Smooth muscle cell (in vitro differentiated cells): ENCODE measurements at regions not wholly inside any gene's neighbourhood (a gene's known extent, or its start where the extent isn't known, plus 50 kb on each side); places are given as distances from the start of the nearest gene placed in this dataset.
A peak's percentile ranks its signal among the peaks of the same experiment; 100 is the strongest.
"Not testable (repeated sequence)": the region's sequence is repeated elsewhere in the genome, so short reads cannot be mapped to it uniquely, and the experiment has no call there.

Source experiments
- DNase-seq: peaks from one replicate; lab custom pipeline; 2025; ENCODE audit not compliant: unreplicated experiment; lab: John Stamatoyannopoulos, UW
- H2AFZ ChIP-seq: fragments of 200-600 bp; sonication (generic); 2 replicates; pipeline ENCODE4 v1.6.0; 2016; ENCODE audit warnings: antibody characterized with exemption, low read depth, mild to moderate bottlenecking
- H3F3A ChIP-seq: fragments of 200-600 bp; sonication (generic); 2 replicates; pipeline ENCODE4 v1.6.0; 2017; ENCODE audit warnings: antibody characterized with exemption, low read depth
- H3K27ac ChIP-seq: fragments of 200-600 bp; sonication (generic); 2 replicates; pipeline ENCODE4 v1.5.1; 2016; ENCODE audit warnings: low read depth, mild to moderate bottlenecking
- H3K27me3 ChIP-seq: fragments of 200-600 bp; sonication (generic); 2 replicates; pipeline ENCODE4 v1.6.1; 2016; ENCODE audit warnings: low read depth, mild to moderate bottlenecking
- H3K36me3 ChIP-seq: fragments of 200-600 bp; sonication (generic); 2 replicates; pipeline ENCODE4 v1.5.1; 2016; ENCODE audit warnings: low read depth
- H3K4me1 ChIP-seq: fragments of 200-600 bp; sonication (generic); 2 replicates; pipeline ENCODE4 v1.5.1; 2016; ENCODE audit warnings: low read depth
- H3K4me2 ChIP-seq: fragments of 200-600 bp; sonication (generic); 2 replicates; pipeline ENCODE4 v1.6.0; 2016; ENCODE audit warnings: mild to moderate bottlenecking
- H3K4me3 ChIP-seq: fragments of 200-600 bp; sonication (generic); 2 replicates; pipeline ENCODE4 v1.5.1; 2016; ENCODE audit warnings: mild to moderate bottlenecking
- H3K79me2 ChIP-seq: fragments of 200-600 bp; sonication (generic); 2 replicates; pipeline ENCODE4 v1.6.0; 2016; ENCODE audit warnings: low read depth, mild to moderate bottlenecking
- H3K9ac ChIP-seq: fragments of 200-600 bp; sonication (generic); 2 replicates; pipeline ENCODE4 v1.6.0; 2016; ENCODE audit warnings: low read depth
- H3K9me3 ChIP-seq: fragments of 200-600 bp; sonication (generic); replicated peaks from 2 replicates; pipeline ENCODE4 v1.5.1; 2016; ENCODE audit warnings: low read depth
- H4K20me1 ChIP-seq: fragments of 200-600 bp; sonication (generic); 2 replicates; pipeline ENCODE4 v1.6.0; 2016; ENCODE audit warnings: low read depth
- CTCF ChIP-seq: fragments of 200-600 bp; sonication (generic); IDR thresholded peaks from 2 replicates; pipeline ENCODE4 v1.5.1; 2017; ENCODE audit warnings: borderline replicate concordance, mild to moderate bottlenecking, antibody characterized with exemption; ENCODE audit not compliant: insufficient read depth, poor library complexity, severe bottlenecking
- WGBS: methylation state at CpG from one replicate; pipeline ENCODE4 v1.1.7; 2016; ENCODE audit warnings: low lambda C conversion rate; 5-methylcytosine and 5-hydroxymethylcytosine counted together

- DNase-seq = no peak
- Histone ChIP-seq H4K20me1 (no peaks in the 10 kb centered on the region), H3K36me3 (no peaks in the 10 kb centered on the region), H3K4me1 (peaks cover 16% of the 10 kb centered on the region), H3K4me2 (no peak overlapping the region), H3K79me2 (no peaks in the 10 kb centered on the region), H3K9ac (no peak overlapping the region), H2AFZ (no peak overlapping the region), H3K9me3 (no peaks in the 10 kb centered on the region), H3F3A (no peaks in the 10 kb centered on the region), H3K27ac (no peak overlapping the region), H3K4me3 (no peak overlapping the region), H3K27me3 (no peaks in the 10 kb centered on the region)
- WGBS = 90% methylated on average over 5 of the region's 6 CpGs
- no peak for TF ChIP-seq CTCF
Observed at GRCh38 chrX:114015966-114016365, 567.9 kb upstream of the HTR2C start.

DNA sequence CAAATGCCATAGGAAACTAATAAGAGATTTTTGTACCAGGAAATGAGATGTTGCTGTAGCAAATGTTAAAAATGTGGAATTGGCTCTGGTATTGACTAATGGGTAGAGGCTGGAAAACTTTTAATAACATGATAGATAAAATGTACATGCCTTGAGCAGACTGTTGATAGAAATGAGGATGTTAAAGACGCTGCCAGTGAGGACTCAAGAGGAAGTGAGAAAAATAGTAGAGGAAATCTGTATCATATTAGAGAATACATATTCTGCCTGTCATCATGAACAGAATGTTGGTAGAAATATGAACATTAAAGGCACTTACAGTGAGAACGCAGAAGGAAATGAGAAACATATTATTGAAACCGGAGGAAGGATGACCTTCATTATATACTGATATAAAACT, 577.2 kb upstream of the HTR2C start:
- Histone ChIP-seq H3K9me3 (no peaks in the 10 kb centered on the region), H3K27me3 (no peaks in the 10 kb centered on the region), H3K79me2 (no peaks in the 10 kb centered on the region), H3K4me2 (no peak overlapping the region), H3K4me1 (no peaks in the 10 kb centered on the region), H3K27ac (no peak overlapping the region), H3K4me3 (no peak overlapping the region), H3K9ac (no peak overlapping the region), H3K36me3 (no peaks in the 10 kb centered on the region), H2AFZ (no peak overlapping the region), H4K20me1 (no peaks in the 10 kb centered on the region), H3F3A (no peaks in the 10 kb centered on the region)
- WGBS = 96% methylated on average over 3 of the region's 3 CpGs
- no peak for DNase-seq
- TF ChIP-seq CTCF = no peak

GRCh38 chrX:113996781-113997180, 587.1 kb upstream of the HTR2C start:
- no peaks in the 10 kb centered on the region for H3F3A ChIP-seq
- H3K27me3 ChIP-seq = no peaks in the 10 kb centered on the region
- no peaks in the 10 kb centered on the region for H4K20me1 ChIP-seq
- H3K4me1 ChIP-seq = no peaks in the 10 kb centered on the region
- no peaks in the 10 kb centered on the region for H3K9me3 ChIP-seq
- no peak overlapping the region for H3K4me3 ChIP-seq
- H2AFZ ChIP-seq = no peak overlapping the region
- H3K4me2 ChIP-seq = no peak overlapping the region
- no peak for TF ChIP-seq CTCF
- H3K9ac ChIP-seq = no peak overlapping the region
- no peaks in the 10 kb centered on the region for H3K79me2 ChIP-seq
- no peaks in the 10 kb centered on the region for H3K36me3 ChIP-seq
- no peak for DNase-seq
- WGBS = 93% methylated on average over 1 of the region's 1 CpG
- H3K27ac ChIP-seq = no peak overlapping the region

DNA sequence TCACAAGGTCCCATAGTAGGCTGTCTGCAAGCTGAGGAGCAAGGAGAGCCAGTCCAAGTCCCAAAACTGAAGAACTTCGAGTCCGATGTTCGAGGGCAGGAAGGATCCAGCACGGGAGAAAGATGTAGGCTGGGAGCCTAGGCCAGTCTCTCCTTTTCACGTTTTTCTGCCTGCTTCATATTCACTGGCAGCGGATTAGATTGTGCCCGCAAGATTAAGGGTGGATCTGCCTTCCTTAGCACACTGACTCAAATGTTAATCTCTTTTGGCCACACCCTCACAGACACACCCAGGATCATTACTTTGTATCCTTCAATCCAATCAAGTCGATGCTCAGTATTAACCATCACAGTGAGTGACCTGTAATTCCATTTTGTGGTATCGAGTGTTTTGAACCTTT, 592.2 kb upstream of the HTR2C start:
- not testable (repeated sequence) for H3K9ac ChIP-seq, H3F3A ChIP-seq, H3K4me3 ChIP-seq, H3K4me2 ChIP-seq, H3K79me2 ChIP-seq, H4K20me1 ChIP-seq, H3K27ac ChIP-seq, H3K27me3 ChIP-seq, H3K36me3 ChIP-seq, H3K9me3 ChIP-seq, DNase-seq
- H3K4me1 ChIP-seq = peaks cover 16% of the 10 kb centered on the region
- WGBS = 60% methylated on average over 9 of the region's 9 CpGs
- H2AFZ ChIP-seq = peak overlapping the region; percentile 54

GRCh38 chrX:113990669-113991068, 593.2 kb upstream of the HTR2C start:
- not testable (repeated sequence) for H3F3A ChIP-seq, H3K36me3 ChIP-seq, H3K4me3 ChIP-seq, H3K4me2 ChIP-seq, H3K27me3 ChIP-seq, H3K9me3 ChIP-seq, H4K20me1 ChIP-seq, DNase-seq, H3K79me2 ChIP-seq, H3K9ac ChIP-seq, H3K27ac ChIP-seq
- 9% methylated on average over 5 of the region's 5 CpGs for WGBS
- Histone ChIP-seq H2AFZ (peak overlapping the region; percentile 46), H3K4me1 (peaks cover 16% of the 10 kb centered on the region)

- H3F3A ChIP-seq, H3K4me3 ChIP-seq, DNase-seq, H3K4me2 ChIP-seq, H4K20me1 ChIP-seq, H3K79me2 ChIP-seq, H3K27me3 ChIP-seq, H3K36me3 ChIP-seq, H3K9me3 ChIP-seq, H2AFZ ChIP-seq, H3K9ac ChIP-seq: not testable (repeated sequence)
- peak overlapping the region; percentile 28 for H3K27ac ChIP-seq
- 85% methylated on average over 10 of the region's 10 CpGs for WGBS
- peaks cover 16% of the 10 kb centered on the region for H3K4me1 ChIP-seq
Observed at GRCh38 chrX:113988315-113988935, 595.5 kb upstream of the HTR2C start.
